GM19372 (cell line): ENCODE measurements at regions not wholly inside any gene's neighbourhood (a gene's known extent, or its start where the extent isn't known, plus 50 kb on each side); places are given as distances from the start of the nearest gene placed in this dataset.

ENCODE experiments used
- ATAC-seq: cut with Tn5 transposase; IDR thresholded peaks from one replicate; pipeline ENCODE4 v1.9.1; 2021; ENCODE audit warnings: mild to moderate bottlenecking, low read depth, moderate library complexity; ENCODE audit not compliant: unreplicated experiment

DNA sequence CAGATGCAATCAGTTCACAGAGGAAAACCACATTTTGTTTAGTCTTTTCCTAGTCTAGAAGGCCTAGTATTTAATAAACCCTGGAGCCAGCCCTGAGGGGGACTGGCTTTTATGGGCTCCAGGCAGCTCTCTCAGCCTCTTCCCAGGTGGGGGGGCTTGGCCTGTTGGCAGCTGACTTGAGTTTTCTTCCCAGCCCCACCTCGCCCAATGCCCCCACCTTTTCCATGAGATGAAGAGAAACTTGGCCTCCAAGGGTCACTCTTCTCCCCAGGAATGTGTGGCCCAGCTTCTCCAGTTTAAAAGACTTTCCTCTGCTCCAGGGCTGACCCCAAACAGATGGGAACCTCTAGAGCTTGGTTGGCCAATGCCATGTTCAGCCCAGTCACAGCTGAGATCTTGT lies 196.1 kb downstream of the BMP7 start:
- no peak for ATAC-seq

DNA sequence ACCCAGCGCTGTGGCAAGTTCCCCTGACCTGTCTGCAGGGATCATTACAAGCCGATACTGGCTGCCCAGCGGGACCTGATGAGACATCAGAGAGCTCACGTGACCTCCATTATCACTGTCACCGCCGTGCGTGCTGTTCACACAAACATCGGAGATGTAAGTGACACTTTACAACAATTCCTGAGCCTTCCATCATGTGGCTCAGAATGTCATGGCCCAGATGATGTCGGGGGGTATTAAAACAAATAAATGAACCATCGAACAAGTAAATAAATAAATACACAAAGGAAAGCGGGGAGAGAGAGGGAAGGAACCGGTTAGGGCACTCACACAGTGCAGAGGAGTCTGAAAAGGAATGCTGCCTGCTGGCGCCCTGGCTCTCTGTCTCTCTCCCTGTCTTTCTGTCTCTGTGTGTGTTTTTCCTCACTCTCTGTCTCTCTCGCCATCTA lies 195.1 kb downstream of the BMP7 start:
- ATAC-seq: no peak

DNA sequence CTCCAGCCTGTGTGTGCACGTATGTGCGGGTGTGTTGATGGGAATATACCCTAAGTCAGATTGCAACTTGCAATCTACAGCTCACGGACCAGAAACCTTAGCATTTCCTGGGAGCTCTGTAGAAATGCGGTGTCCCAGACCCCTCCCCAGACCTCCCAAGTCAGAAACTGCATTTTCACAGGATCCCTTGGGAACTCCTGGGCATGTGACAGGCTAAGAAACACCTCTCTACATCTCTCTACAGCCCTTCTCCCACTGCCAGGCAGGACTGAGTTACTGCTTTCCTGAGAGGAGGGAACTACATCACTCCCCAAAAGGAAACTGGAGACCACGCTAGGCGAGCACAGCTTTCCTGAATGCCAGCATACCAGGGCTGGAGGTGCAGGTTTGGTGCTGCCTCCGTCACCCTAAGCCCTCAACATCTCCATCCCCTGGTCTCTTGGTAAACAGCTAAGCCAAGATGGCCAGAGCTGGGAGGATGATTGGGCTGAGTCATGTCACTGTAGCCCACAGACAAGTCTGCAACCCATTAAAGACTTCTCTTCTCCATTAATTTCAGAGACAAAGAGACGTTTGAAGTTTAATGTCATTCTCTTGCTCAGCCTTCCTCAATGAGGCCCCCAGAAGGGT lies 194.4 kb downstream of the BMP7 start:
- ATAC-seq: no peak

DNA sequence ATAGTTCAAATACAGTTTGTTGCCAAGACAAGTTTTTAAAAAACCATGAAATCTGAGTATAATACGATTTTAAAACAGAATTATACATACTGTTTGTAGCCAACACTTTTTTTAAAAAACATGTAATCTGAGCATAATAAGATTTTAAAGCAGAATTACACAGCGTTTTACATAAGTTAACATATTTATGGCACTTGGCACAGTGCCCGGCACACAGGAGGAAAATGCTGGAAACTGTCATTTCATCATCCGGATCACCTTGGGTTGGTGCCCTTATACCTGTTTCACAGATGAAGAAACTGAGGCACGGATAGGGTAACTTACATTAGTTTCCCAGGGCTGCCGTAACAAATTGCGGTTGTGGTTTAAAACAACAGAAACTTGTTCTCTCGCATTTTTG lies 193.0 kb downstream of the BMP7 start:
- no peak for ATAC-seq

DNA sequence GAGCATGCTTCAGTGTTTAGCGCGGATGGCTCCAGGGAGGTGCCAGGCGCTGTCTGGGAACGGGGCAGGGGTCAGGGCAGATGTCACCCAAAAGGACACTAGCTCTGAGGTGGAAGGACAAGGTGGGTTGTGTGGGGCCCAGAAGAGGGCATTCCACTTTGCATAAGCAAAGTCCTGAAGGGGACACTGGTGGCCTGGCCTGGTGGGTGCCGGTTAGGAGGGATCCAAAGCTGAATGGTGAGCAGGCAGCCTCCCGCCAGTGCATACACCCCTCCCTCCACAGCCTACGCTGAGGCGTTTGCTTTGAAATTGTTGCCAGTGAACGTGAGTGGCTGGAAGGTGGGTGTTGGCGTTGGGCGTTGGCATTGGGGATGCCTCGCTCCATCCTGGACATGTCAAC lies 192.1 kb downstream of the BMP7 start:
- no peak for ATAC-seq

DNA sequence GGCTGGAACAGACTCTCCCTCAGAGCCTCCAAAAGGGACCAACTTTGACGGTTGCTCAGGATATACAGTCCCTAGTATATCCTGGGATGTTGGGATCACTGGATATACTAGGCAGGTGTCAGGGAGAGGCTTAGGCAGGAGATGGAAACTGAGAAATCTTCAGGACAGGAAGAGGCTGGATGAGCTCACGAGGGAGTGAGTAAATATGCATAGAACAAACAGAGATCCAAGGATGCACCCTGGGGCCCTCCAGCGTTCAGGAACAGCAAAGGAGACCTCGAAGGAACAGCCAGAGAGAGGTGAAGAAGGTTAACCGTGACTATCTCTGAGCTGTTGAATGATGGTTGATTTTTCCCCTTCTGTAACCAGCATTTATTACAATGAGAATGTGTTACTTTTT lies 191.3 kb downstream of the BMP7 start:
- no peak for ATAC-seq

DNA sequence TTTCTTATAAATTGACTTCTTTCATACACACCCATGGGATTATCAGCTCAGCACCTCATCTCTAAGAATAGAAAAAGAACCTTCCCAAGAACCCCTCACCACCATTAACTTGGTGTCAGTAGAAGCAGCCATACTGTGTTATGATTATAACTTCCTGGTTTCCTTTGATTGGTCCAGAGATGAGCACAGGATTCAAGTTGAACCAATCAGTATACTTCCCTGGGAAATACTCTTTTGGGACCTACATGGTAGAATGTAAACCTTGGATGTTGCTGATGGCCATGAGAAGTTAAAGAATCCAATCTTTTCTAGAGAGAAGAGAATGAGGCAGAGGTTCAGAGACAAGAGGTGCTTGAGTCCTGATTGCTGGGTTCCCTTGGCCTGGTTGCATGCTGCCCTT lies 190.8 kb downstream of the BMP7 start:
- no peak for ATAC-seq

DNA sequence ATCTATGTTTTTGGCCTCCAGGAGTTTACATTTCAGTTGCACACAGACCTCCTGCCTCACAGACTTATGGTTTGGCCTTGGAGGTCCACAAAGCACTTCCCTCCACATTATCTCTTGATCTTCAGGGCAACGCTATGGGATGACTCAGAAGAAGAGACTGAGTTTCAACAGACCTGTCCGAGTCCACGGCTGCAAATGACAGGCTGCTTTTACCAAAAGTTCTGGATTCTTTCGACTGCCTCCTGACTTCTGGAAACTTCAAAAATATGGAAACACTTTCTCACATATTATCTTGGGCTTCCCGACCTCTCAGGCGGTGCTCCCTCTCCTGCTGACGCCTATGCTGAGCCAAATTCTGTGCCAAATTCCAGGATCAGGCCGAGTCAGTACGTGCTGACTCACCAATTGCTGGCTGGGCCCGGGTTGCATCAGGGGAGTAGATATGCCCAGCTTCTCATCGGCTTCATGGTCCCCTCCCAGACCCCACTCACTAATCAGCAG lies 190.2 kb downstream of the BMP7 start:
- no peak for ATAC-seq

DNA sequence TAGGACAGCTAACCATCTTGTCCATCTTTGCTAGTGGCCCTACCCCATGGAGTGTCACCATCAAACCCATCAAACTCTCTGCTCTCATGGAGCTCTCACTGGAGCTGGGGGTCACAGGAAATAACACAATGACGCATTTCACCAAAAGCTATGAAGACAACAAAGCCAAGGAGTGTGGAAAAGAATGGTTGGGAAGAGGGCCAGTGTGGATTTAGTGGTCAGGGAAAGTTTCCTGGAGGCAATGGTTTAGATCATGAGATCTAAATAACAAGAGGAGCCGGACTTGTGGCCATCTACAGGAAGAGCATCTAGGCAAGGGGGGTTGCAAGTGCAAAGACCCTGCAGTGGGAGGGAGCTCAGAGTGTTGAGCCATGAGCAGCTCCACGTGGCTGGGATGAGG lies 189.5 kb downstream of the BMP7 start:
- ATAC-seq: no peak

DNA sequence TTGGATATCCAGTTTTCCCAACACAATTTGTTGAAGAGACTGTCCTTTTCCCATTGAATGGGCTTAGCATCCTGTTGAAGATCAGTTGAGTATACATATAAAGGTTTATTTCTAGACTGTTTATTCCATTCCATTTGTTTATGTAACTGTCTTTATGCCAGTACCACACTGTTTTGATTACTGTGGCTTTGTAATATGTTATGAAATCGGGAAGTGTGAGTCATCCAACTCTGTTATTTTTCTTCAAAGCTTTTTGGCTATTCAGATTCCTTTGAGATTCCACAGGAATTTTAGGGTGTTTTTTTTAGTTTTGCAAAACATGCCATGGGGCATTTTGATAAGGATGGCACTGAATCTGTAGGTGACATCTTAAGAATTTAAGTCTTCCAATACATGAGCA lies 188.3 kb downstream of the BMP7 start:
- no peak for ATAC-seq

DNA sequence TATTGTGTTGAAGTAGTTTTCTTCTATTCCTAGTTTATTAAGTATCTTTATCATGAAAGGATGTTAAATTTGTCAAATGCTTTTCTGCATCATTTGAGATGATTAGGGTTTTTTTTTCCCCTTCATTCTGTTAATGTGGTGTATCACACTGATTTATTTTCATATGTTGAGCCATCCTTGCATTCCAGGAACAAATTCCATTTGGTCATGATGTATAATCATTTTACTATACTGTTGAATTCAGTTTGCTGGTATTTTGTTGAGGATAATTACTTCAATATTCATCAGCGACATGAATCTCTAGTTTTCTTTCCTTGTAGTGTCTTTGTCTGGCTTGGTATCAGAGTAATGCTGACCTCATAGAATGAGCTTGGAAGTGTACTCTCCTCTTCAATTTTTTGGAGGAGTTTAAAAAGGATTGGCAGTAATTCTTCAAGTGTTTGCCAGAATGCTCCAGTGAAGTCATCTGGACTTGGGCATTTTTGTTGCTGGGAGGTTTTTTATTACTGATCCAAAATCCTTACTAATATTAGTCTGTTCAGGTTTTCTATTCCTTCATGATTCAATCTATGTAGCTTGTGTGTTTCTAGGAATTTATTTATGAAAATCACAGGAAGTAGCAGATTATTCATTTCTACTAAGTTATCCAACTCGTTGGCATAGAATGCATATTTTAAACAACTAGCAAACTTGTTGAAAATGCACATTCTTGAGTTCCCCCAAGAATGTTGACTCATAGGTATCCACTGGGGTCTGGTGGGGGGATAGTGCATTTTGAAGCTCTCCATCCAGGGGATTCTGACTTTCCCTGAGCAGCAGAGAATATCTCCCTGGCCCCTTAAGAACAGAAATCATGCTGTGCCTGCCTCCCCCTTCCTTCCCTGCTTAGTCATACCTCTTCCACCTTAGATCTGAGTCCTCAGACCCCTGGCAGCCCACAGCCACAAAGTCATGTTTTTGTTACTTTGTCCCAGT lies 187.1 kb downstream of the BMP7 start:
- no peak for ATAC-seq

DNA sequence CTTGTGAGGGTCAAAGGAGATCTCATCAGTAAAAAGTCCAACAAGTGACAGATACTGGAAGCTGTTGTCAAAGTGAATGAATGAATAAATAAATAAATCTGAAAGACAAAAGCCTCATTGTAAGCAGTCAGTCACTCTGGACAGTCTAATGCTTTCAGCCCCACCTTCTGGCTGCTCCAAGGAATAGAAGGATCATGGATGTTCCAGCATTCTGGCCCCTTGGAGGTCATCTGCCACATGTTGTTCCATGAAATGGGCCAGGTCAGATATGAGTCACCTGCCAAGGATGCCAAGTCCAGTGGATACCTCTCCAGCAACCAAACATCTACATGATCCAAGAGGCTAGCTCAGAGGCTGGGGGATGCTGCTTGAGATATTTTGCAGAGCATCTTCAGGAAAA lies 185.6 kb downstream of the BMP7 start:
- ATAC-seq: no peak

DNA sequence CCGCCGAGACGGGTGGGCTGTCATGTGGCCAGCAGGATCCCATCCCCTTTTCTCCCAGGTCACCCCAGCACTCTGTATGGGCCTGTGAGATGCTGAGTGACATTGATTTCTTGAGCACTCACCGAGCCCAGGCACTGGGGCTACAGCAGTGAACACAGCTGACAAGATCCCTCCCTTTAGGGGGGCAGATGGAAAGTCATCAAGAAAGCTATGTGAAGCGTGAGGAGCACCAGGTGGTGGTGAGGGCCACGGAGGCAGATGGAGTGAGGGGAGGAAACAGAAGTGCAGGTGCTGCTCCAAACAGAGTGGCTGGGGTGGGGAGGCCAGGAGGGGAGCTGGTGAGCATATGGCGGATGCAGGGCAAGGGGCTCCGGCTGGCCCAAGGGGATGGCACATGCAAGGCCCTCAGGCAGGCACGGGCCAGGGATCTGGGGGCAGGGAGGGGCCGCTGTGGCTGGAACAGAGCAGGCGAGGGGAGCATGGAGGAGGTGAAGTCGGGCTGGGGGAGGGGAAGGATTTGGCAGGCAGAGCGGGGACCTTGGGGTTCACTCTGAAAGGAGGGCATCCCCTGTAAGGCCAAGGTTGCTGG lies 184.0 kb downstream of the BMP7 start:
- no peak for ATAC-seq

DNA sequence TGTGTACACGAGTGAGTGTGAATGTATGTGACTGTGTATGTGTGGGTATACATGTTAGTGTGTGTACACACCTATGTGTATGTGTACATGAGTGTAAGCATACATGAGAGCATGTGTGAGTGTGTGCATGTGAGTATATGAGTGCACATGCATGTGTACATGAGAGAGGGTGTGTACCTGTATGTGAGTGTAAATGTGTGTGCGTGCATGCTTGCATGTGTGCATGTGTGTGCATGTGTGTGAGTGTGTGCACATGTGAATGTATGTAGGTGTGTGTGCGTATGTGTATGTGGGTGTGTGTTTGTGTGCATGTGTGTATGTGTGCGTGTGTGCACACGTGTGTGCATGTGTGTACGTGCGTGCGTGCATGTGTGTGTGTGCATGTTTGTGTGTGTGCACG lies 183.4 kb downstream of the BMP7 start:
- no peak for ATAC-seq

DNA sequence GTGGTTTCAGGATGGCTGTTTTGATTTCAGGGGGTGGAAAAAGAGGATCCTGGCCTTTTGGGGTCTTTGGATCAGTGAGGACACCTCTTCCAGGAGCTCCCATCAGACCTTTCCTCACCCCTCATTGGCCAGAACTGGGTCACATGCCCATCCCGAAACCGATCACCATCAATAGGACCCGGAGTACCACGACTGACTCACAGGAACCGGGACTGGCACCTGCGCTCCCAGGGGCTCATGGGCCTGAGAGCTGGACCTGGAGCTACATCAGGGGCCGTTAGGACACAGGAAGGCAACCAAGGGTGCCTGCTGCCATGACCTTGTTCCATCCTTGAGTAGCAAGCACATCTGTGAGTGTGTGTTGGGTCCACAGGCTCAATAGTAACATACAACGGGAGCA lies 180.4 kb downstream of the BMP7 start:
- ATAC-seq: no peak

DNA sequence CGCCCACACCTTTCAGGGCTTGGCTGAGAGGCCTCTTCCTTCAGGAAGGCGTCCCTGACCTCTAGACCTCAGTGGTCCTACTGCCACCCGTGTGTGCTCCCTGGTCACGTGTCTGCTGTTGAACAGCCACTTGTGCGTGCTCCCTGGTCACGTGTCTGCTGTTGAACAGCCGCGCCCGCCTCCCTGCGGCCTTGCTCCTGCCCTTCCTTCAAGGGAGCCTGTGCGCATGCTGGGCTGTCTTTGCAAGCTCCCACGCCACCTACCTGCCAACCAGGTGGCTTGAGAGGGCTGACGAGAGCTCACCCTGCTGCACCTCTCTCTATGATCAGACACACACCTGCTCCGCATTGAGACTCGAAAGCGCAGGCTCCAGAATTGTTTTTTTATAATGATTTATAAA lies 179.3 kb downstream of the BMP7 start:
- no peak for ATAC-seq

DNA sequence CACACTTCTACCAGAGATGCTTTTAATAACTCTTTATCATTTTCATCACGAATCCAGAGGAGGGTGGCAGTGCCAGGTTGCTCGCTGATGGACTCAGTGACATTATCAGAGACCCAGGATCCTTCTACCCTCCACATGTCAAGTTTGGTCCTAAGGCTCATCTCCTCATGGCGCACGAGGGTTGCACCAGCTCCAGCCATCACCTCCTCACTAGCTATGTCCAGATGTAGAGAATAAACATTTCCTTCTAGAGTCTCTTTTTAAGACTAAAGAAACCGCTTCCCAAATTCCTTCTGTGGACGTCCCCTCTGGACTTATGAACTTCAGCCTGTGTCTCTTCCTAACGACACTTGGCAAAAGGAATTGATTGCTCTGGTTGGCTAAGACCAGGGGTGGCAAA lies 178.7 kb downstream of the BMP7 start:
- no peak for ATAC-seq

DNA sequence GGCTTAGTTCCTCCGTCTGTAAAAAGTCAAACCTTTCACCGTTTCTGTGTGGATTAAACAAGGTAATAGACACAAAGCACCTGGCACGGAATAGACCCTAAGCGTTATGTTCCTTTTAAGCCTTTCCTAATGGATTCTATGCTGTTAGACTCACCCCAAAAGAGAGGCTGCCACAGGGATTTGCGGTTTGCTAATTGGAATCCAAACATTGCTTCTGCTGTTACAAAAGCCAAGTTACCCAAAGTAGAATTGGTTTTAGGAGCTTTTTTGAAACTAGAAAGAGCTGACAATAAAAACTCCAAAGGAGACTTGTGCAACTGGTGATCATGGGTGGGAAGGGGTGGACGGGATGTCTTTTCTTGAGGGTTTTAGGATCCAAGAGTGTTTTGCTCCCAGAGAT lies 178.0 kb downstream of the BMP7 start:
- no peak for ATAC-seq

DNA sequence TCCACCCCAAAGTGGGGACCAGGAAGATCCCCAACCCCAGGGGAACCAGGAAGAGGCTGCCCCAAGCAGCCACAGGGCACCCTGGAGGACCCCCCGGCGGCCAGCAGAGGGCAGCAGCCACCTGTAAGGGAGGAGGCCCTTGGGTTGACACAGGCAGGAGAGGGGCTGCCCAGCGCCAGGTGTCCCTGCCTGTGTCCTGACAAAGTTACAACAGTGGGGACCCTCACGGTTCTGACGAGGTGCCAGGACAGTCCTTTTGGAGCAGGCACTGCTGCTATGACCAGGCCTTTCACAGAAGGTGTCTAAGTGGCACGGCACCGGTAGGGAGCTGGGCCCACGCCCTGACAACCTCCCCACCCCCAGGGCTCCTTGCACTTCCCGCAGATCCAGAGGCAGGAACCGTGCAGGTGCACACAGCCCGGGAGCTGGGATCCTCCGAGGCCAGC lies 176.7 kb downstream of the BMP7 start:
- ATAC-seq: no peak

DNA sequence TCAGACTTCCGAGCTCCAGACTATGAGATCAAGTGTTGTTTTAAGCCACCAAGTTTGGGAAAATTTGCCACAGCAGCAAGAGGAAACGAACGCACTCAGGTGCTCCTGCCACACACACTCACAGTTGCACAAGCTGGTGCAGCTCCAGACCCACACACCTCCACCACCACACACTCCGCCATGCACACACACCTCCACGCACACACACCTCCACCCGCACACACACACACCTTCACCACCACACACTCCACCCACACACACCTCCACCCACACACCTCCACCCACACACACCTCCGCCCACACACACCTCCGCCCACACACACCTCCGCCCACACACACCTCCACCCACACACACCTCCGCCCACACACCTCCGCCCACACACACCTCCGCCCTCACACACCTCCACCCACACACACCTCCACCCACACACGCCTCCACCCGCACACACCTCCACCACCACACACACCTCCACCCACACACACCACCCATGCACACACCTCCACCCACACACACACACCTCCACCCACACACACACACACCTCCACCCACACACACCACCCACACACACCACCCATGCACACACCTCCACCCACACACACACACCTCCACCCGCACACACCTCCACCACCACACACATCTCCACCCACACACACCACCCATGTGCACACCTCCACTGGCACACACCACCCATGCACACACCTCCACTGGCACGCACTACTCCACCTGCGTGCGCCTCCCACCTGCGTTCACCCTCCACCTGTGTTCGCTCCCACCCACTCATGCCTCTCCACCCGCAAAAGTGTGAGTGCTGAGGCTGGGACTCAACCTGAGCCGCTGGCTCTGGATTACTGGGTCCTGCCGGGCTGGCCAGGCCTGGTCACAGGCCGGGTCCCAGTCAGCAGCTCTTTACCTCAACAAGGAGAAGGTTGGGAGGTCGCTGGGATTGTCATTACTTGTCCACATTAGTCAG lies 175.6 kb downstream of the BMP7 start:
- ATAC-seq: no peak
